NCI-H1930 (cell line): ENCODE measurements at regions not wholly inside any gene's neighbourhood (a gene's known extent, or its start where the extent isn't known, plus 50 kb on each side); places are given as distances from the start of the nearest gene placed in this dataset.

ENCODE experiments used
- DNase-seq, 2 experiments: peaks; one replicate each; lab custom pipeline; 2025; lab: John Stamatoyannopoulos, UW

GRCh38 chr10:10584161-10584560, 433.5 kb upstream of the CELF2 start:
- DNase-seq = no peak

GRCh38 chr10:10587744-10588393, 429.8 kb upstream of the CELF2 start:
- no peak for DNase-seq

- DNase-seq = no peak
These were observed 427.9 kb upstream of the CELF2 start for GRCh38 chr10:10589540-10590303.

GRCh38 chr10:10591715-10592341, 425.8 kb upstream of the CELF2 start:
- no peak for DNase-seq

- DNase-seq = no peak
These were observed 421.4 kb upstream of the CELF2 start for GRCh38 chr10:10596256-10596655.

- no peak for DNase-seq
These were observed 419.4 kb upstream of the CELF2 start for GRCh38 chr10:10598297-10598696.

GRCh38 chr10:10600004-10600403, 417.7 kb upstream of the CELF2 start:
- DNase-seq = no peak

- no peak for DNase-seq
These were observed 412.1 kb upstream of the CELF2 start for GRCh38 chr10:10605551-10606081.

- no peak for DNase-seq
These were observed 408.2 kb upstream of the CELF2 start for GRCh38 chr10:10609379-10609955.

GRCh38 chr10:10610171-10610570, 407.5 kb upstream of the CELF2 start:
- DNase-seq = no peak

- DNase-seq = no peak
These were observed 405.5 kb upstream of the CELF2 start for GRCh38 chr10:10612151-10612550.

GRCh38 chr10:10613656-10614244, 403.9 kb upstream of the CELF2 start:
- no peak for DNase-seq

GRCh38 chr10:10617686-10618085, 400.0 kb upstream of the CELF2 start:
- DNase-seq = no peak

GRCh38 chr10:10618139-10618538, 399.5 kb upstream of the CELF2 start:
- DNase-seq = no peak

GRCh38 chr10:10623958-10624566, 393.6 kb upstream of the CELF2 start:
- no peak for DNase-seq

- DNase-seq = no peak
These were observed 393.1 kb upstream of the CELF2 start for GRCh38 chr10:10624567-10624962.

GRCh38 chr10:10625491-10625890, 392.2 kb upstream of the CELF2 start:
- no peak for DNase-seq

GRCh38 chr10:10626734-10627133, 390.9 kb upstream of the CELF2 start:
- no peak for DNase-seq

GRCh38 chr10:10627414-10627813, 390.3 kb upstream of the CELF2 start:
- no peak for DNase-seq

- no peak for DNase-seq
These were observed 388.2 kb upstream of the CELF2 start for GRCh38 chr10:10629512-10629911.

- no peak for DNase-seq
These were observed 387.4 kb upstream of the CELF2 start for GRCh38 chr10:10630281-10630680.

GRCh38 chr10:10630782-10631181, 386.9 kb upstream of the CELF2 start:
- no peak for DNase-seq
